B cell (primary cell): ENCODE measurements at regions not wholly inside any gene's neighbourhood (a gene's known extent, or its start where the extent isn't known, plus 50 kb on each side); places are given as distances from the start of the nearest gene placed in this dataset.

Experiments used
- EZH2 ChIP-seq: IDR thresholded peaks from 2 replicates; pipeline ENCODE4 v1.6.1; 2012; ENCODE audit warnings: borderline replicate concordance, low read depth, mild to moderate bottlenecking, moderate library complexity, low read length; ENCODE audit not compliant: insufficient read depth, poor library complexity, severe bottlenecking
- TF ChIP-seq, protein P1 (sequence below): fragments of 200-600 bp; IDR thresholded peaks from one replicate; pipeline ENCODE4 v1.8.0; 2022; ENCODE audit warnings: antibody characterized with exemption, mild to moderate bottlenecking

DNA sequence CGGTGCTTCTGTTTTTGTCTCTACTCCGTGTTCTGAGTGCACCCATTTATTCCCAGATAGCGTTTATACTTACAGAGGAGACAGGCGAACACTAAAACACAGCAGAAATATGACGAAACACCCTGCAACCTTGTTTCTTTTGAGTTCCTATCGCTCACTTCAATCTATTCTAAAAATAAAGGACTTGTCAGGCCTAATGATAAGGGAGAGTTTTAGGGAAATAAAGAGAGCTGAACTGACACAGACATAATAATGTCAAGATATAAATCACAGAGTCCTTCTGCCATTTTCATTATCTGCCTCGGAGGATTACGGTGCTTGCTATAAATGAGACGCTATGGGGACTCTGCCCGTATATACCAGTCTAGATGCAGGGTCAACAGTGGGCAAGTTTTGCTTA, 659.7 kb upstream of the SALL3 start:
- no peak for TF ChIP-seq EZH2
- TF ChIP-seq, protein P1, sequence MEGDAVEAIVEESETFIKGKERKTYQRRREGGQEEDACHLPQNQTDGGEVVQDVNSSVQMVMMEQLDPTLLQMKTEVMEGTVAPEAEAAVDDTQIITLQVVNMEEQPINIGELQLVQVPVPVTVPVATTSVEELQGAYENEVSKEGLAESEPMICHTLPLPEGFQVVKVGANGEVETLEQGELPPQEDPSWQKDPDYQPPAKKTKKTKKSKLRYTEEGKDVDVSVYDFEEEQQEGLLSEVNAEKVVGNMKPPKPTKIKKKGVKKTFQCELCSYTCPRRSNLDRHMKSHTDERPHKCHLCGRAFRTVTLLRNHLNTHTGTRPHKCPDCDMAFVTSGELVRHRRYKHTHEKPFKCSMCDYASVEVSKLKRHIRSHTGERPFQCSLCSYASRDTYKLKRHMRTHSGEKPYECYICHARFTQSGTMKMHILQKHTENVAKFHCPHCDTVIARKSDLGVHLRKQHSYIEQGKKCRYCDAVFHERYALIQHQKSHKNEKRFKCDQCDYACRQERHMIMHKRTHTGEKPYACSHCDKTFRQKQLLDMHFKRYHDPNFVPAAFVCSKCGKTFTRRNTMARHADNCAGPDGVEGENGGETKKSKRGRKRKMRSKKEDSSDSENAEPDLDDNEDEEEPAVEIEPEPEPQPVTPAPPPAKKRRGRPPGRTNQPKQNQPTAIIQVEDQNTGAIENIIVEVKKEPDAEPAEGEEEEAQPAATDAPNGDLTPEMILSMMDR, result no peak
